ENCODE measurements at regions not wholly inside any gene's neighbourhood (a gene's known extent, or its start where the extent isn't known, plus 50 kb on each side); places are given as distances from the start of the nearest gene placed in this dataset.
"Not testable (repeated sequence)": the region's sequence is repeated elsewhere in the genome, so short reads cannot be mapped to it uniquely, and the experiment has no call there.

- no peak for DNase-seq (ENCODE audit: extremely low read depth in 1 of 2, low read depth in 1 of 2)
Measured at GRCh38 chr5:60519372-60519771, 180.6 kb downstream of the DEPDC1B start.

- no peak for DNase-seq (ENCODE audit: extremely low read depth in 1 of 2, low read depth in 1 of 2)
Measured at GRCh38 chr5:60517850-60518249, 182.1 kb downstream of the DEPDC1B start.

DNA sequence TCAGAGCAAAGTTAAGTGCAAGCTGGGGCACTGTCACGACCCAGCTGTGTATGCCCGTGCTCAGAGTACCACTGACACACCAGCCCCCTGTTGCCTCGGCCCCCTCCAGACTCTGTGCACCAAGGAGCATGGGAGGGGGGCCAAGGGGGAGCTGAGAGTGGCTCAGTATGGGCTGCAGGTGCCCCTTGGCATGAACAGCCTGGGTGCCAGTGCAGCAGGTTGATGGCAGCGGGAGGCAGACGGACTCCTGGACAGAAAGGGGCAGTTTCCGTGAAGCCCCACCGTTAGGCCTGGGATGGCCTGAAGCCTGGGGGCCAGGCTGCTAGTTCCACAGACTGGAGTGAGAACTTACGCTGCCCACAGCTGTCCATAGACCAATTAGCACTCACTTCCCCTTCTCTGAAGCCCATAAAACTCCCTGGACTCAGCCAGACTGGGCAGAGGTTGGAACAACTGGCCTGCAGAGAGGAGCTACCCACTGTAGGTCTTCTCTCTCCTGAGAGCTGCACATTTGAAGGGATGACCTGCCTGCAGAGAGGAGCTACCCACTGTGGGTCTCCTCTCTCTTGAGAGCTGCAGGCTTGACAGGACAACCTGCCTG is 182.8 kb downstream of the DEPDC1B start:
- no peak for DNase-seq (ENCODE audit: extremely low read depth in 1 of 2, low read depth in 1 of 2)

DNA sequence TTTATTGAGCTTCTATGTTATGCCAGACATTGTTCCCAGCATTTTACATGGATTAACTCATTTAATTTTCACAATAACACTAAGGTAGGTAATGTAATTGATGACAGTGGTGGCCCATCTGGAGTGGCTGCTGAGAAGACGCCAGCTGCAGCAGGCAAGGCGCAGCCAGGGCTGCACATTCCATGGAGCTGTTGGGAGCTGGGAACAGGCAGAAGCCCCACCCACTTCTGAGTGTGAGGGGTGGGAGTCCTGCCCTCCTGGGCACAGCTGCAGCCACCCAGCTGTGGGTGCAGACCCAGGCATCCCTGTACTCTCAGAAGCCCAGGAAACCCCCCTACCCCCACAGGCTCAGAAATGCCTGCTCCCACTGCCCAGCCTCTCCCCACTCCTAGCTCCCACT is 183.3 kb downstream of the DEPDC1B start:
- no peak for DNase-seq (ENCODE audit: extremely low read depth in 1 of 2, low read depth in 1 of 2)

- no peak for DNase-seq (ENCODE audit: extremely low read depth in 1 of 2, low read depth in 1 of 2)
Measured at GRCh38 chr5:60514152-60514551, 185.8 kb downstream of the DEPDC1B start.

- no peak for DNase-seq (ENCODE audit: extremely low read depth in 1 of 2, low read depth in 1 of 2)
Measured at GRCh38 chr5:60512117-60512516, 187.8 kb downstream of the DEPDC1B start.

GRCh38 chr5:60510663-60511062 is 189.3 kb downstream of the DEPDC1B start:
- DNase-seq (ENCODE audit: extremely low read depth in 1 of 2, low read depth in 1 of 2) = no peak

DNA sequence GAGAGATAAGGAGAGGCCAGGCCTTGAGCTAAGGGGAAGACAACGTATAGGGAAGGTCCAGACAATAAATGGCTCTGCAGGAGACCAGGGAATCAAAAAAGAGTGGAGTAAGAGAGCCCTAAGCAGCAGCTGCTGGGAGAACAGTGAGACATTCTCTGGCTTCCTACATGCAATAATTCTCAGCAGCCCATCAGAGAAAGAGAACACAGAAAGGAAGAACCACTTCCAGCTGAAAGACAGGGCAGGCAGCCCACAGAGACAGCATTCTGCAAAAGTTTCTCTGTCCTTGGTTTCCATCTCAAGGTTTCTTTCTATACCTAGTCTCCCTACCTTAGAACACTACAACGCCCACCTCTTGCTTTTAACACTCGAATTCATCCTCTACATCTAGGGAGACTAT is 189.9 kb downstream of the DEPDC1B start:
- DNase-seq (ENCODE audit: extremely low read depth in 1 of 2, low read depth in 1 of 2) = no peak

- DNase-seq (ENCODE audit: extremely low read depth in 1 of 2, low read depth in 1 of 2) = no peak
Measured at GRCh38 chr5:60509519-60509918, 190.4 kb downstream of the DEPDC1B start.

GRCh38 chr5:60507687-60508086 is 192.3 kb downstream of the DEPDC1B start:
- no peak for DNase-seq (ENCODE audit: extremely low read depth in 1 of 2, low read depth in 1 of 2)

DNA sequence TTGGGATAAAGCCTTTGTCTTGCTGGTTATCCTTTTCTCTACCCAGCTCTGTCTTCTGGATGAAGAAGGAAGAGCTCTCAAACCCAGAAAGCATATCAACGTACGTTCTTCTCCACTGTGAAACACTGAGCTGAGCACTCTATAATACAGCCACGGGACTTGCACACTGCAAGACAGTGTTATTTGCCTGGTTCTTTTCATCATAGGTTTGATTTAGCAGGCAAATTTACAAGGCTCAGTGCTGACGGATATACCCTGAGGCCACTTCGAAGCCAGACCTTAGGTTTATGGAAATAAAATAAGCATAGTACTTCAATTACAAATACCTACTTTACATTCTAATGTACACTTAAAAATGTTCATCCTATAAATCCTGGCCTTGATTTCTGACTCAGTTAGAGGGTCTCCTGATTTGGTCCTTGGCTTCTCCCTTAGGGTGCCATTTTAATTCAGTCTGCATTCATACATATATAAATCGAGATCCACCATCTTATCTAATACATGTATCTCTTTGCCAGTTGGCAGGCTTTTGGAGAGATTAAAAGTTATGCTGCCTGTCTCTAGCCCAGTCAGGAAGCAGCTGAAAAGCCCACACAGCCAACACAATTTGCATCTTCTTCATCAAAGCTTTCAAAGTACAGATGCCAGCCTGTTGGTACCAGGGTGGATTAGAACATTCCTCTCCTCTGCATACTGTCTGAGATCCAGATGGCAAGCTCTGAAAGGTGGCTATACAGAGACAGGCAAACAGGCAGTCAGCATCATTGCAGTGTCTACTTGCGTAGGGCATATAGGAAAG is 194.4 kb downstream of the DEPDC1B start:
- no peak for DNase-seq (ENCODE audit: extremely low read depth in 1 of 2, low read depth in 1 of 2)

- DNase-seq (ENCODE audit: extremely low read depth in 1 of 2, low read depth in 1 of 2) = no peak
Measured at GRCh38 chr5:60504342-60504741, 195.6 kb downstream of the DEPDC1B start.

DNA sequence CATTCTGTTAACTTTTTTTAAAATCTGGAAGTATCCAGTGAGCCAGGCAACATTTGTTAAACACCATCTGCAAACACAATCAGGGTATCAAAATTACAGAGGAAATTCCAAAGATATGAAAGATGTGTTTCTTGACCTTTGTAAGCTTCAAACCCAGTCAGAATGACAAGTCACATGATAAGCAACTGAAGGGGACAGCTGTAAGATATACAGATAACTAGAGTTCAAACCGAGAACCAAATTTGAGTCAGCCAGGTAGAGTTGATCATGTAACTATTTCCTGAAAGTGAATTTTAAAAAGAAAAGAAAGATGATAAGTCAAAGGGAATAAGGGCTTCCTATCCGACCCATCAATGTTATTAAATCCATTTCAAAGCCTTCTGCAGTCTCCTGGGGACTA is 196.2 kb downstream of the DEPDC1B start:
- DNase-seq (ENCODE audit: extremely low read depth in 1 of 2, low read depth in 1 of 2) = no peak

GRCh38 chr5:60497706-60498500 is 202.1 kb downstream of the DEPDC1B start:
- no peak for DNase-seq (ENCODE audit: extremely low read depth in 1 of 2, low read depth in 1 of 2)

DNA sequence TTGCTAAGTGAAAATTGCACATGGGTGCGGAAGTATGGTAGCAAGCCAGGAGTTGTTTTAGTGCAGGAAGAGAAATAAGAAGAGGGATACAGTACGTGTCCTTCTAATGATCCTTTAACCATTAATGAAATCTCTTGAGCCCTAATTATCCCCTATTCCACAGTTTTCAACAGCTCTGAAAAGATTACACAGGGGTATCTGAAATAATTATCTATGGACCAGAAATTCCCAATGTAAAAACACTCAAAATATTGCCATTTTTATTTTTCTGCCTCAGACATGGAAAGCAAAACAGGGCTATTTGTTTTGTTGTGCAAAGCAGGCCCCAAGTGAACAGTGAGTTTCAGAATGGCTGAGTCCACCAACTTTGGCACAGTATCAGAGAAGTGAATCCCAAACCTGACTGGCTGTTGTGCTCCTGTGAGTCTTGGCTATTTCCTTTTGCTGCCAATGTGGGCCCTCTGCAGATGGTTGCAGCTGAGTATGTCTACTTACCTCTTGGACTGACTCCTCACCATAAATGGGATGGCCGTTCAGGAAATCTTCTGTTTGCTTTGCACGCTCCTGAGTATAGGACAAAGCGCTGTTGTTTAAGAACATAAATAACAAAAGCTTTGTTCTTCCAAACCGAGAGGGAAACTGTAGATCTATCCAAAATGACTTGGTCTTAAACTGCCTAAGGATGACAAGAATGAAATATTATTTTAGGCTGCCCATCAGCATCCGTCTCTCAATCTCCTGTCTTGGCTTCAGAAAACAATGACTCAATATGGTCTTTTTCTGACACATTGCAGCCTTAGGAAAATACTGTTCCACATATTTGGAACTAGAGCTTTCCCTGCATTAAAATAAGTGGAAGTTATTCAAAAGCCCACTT is 204.1 kb downstream of the DEPDC1B start:
- DNase-seq (ENCODE audit: extremely low read depth in 1 of 2, low read depth in 1 of 2) = no peak

- DNase-seq (ENCODE audit: extremely low read depth in 1 of 2, low read depth in 1 of 2) = no peak
Measured at GRCh38 chr5:60494635-60495034, 205.3 kb downstream of the DEPDC1B start.

DNA sequence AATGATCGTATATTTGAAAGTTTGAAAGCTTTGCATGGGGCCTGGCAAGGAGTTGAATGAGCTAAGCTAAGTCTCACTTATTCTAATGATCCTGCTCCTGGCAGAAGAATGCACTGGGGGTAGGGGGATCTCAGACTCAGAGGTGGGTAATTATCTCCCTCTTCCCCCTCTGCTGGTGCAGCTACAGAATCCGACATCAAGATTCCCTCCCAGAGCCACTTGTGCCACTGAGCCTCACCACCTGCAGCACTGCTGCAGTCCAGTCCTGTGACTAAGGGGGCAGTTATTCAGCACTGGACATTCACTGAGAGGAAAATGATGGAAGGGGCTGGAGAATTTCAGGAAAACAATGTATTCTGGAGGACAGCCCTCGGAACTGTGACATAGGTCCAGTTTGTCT is 205.8 kb downstream of the DEPDC1B start:
- no peak for DNase-seq (ENCODE audit: extremely low read depth in 1 of 2, low read depth in 1 of 2)

- no peak for DNase-seq (ENCODE audit: extremely low read depth in 1 of 2, low read depth in 1 of 2)
Measured at GRCh38 chr5:60493372-60493771, 206.6 kb downstream of the DEPDC1B start.

DNA sequence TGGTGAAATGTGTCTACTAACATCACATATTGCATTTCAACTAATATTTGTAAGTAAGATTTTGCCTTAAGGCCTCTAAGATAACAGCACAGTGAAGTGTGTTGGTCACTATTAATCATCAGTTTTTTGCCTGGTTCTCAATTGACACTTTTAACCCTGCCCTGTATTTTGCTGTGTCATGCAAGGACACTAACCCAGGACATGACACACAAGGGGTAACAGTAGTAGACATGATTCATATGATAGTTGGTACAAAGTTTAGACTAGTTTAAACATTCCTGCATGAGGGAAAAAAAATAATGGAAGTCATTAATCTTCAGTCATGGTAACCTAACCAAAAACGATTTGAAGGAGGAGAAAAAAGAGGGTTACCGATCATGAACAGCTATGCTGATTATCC is 207.0 kb downstream of the DEPDC1B start:
- no peak for DNase-seq (ENCODE audit: extremely low read depth in 1 of 2, low read depth in 1 of 2)

DNA sequence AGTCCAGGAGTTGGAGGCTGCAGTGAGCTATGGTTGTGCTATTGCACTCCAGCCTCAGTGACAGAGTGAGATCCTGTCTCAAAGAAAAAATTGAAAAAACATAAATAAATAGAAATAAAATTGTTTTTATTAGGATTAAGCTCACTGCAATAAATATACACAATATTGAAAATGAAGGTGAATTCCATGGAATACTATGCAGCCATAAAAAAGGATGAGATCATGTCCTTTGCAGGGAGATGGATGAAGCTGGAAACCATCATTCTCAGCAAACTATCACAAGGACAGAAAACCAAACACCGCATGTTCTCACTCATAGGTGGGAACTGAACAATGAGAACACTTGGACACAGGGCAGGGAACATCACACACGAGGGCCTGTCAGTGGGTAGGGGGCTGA is 207.6 kb downstream of the DEPDC1B start:
- not testable (repeated sequence) for DNase-seq (ENCODE audit: extremely low read depth in 1 of 2, low read depth in 1 of 2)

GRCh38 chr5:60490597-60491166 is 209.3 kb downstream of the DEPDC1B start:
- no peak for DNase-seq (ENCODE audit: extremely low read depth in 1 of 2, low read depth in 1 of 2)

Measured in stimulated activated CD8-positive, alpha-beta memory T cell treated with anti-CD3 and anti-CD28 coated beads, Interleukin-7, amount 100 ng/mL, for 48 hours (primary cell).